GM19455 (cell line): ENCODE measurements at regions not wholly inside any gene's neighbourhood (a gene's known extent, or its start where the extent isn't known, plus 50 kb on each side); places are given as distances from the start of the nearest gene placed in this dataset.

ENCODE experiments used
- ATAC-seq: cut with Tn5 transposase; IDR thresholded peaks from one replicate; pipeline ENCODE4 v1.9.1; 2021; ENCODE audit not compliant: unreplicated experiment

DNA sequence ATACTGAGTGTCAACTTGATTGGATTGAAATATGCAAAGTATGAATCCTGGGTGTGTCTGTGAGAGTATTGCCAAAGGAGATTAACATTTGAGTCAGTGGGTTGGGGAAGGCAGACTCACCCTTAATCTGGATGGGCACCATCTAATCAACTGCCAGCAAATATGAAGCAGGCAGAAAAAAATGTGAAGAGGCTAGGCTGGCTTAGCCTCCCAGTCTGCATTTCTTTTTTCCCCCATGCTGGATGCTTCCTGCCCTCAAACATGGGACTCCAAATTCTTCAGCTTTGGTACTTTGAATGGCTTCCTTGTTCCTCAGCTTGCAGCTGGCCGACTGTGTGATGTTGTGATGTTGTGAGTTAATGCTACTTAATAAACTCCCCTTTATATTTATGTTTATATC, 577.4 kb downstream of the CPS1 start:
- ATAC-seq = no peak

DNA sequence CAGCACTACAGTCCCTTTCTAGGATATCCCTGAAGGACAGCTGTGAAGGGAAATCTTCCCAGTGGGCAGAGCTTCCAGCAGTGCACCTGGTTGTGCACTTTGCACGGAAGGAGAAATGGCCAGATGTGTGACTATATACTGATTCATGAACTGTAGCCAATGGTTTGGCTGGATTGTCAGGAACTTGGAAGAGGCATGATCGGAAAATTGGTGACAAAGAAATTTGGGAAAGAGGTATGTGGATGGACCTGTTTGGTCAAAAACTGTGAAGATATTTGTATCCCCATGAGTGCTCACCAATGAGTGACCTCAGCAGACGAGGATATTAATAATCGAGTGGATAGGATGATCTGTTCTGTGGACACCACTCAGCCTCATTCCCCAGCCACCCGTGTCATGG, 582.2 kb downstream of the CPS1 start:
- no peak for ATAC-seq

DNA sequence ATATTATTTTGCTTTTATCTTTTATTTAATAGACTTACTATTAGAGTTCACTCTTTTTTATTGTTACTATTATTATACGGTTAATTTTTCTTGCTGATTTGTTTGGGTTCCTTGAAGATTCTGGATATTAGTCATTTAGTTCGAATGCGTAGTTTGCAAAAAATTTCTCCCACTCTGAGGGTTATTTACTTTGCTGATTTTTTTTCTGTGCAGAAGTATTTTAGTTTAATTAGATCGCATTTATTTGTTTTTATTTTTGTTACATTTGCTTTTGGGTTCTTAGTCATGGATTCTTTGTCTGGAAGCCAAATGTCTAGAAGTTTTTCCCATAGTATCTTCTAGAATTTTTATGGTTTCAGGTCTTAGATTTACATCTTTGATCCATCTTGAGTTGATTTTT, 585.2 kb downstream of the CPS1 start:
- no peak for ATAC-seq

DNA sequence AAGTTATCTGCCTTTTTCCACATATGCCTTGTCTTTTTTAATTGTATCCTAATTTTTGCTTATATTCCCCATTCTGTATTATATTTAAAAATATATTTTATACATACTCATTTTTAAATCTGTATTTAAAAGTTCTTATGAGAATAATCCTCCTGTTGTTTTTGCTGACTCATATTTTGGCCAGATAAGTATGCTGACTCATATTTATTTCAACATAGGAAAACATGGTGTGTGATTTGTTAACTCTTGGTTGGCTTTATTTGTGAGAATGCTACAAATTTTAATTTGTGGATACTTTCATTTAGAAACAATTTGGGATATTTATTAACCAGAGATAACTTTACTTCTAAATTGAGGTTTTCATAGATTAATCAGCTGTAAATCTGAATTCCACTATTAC, 587.7 kb downstream of the CPS1 start:
- no peak for ATAC-seq

DNA sequence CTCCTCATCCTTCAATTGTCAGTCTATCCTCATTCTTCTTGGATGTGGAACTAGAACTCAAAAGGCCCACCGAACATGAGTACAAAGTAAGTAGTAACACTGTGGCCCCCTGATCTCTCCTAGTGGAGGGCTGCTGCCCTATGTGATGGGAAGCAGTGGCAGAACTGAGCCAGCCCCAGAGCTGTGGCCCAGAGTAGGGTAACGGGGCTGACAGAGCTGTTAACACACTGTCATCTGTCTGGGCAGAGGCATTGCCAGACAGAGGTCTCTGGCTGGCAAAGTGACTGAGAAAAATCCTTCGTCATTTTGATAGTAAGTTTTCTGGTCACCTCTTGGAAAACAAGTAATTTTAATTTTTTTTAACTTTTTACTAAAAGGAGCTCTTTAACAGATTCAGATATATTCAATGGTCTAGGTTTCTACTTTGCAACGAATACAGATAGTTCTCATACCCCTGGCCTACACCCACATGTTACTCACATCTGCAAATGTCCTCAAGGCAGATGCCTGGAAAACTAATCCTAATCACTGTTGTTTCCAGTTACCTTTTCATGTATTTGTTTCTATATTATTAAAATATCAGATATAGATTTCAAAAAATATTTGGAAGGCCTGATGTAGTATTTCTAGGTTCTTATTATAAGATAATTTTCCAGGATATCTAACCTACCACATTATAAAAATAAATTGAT, 588.7 kb downstream of the CPS1 start:
- no peak for ATAC-seq

DNA sequence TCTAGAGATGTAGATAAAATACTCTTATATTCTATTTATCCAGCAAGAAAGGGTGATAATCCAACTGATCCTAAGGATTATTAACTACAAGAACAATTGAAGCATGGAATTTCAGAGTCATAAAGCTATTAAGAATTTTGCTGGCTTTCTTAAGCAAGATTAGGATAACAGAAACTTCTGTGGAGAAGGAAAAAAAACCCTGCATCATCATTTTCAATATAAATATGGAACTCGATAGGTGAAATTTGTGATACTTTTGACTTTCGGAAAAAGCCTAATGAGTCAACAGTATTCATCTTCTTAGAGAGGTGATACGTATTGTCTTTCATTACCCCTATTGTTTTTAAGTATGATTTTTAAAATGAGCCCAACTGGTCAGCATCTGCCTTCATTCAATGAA, 593.3 kb downstream of the CPS1 start:
- no peak for ATAC-seq

DNA sequence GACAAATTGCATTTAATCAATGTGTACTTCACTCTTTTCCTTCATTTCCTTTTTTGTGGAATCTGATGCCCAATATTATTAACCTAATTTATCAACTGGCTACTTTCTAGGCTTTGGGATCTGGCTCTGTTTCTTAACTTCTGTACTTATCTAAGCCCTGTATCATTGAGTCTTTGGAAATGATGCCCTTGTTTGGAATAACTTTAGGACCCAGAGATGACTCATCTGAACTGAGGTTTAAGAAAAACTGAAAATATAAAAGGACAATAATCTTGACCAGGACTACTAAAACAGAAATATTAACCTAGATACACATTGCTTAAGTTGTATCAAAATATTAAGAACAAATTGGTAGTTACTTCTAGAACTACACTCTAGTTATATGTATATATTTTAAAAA, 600.8 kb downstream of the CPS1 start:
- ATAC-seq = no peak

DNA sequence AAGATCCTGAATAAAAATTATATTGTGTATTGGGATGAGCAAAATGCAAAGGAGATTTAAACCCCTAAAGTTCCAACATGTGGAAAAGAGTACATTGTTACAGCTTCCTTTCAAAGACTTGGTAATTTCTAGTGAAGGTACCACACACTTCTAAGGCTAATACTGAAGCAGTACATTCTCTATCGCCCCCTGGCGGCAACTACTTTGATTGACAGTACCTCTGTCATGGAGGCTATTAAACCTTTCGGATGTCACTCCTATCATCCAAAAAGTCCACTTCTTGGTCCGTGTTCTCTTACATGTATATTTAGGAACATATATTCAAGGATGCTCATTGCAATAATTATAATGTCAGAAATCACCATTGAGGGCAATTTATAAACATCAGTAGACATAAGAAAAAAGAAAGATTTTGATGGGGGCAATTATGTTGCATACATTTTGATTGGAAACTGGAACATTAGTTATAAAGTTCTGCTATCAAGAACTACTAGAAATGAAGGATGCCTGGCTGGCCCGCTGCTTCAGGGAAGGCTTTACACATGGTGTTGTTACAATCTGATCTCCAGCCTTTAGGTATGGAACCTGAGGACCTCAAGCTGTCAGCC, 601.6 kb downstream of the CPS1 start:
- ATAC-seq = peak; percentile 99

DNA sequence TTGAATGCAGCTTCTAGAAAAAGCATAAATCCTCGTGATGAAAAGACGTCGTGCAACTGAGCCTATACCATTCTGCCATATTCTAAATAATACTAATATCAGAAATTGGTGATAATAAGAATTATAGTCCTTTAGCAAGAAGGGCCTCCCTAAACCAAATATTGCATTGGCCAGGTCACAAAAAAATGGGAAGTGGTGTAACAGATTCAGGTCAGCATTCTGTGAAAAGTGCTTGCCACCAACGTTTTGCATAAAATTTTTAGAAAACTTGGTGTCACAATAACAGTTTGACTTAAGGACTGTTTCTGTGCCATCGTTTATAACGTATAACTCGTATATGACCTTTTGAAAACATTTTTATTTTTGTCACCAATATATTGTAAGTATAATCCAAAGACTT, 603.6 kb downstream of the CPS1 start:
- ATAC-seq = no peak

DNA sequence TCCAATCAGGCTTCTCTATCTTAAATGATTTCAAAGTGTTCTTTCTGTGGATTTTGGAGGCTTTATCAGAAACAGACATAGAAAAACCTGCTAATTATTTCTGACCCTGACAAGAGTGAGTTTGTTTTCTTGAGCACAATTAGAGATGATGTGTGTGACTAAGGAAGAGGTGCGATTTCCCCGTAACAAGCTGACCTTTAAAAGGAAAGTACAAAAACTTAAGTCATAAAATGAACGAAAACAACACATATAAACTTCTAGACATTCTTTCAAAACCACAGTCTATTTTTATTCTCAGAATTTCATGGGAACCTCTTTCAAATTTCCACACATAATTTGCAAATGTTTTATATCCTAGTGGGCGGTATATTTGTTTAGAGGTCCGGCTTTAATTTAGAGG, 604.8 kb downstream of the CPS1 start:
- ATAC-seq = no peak

DNA sequence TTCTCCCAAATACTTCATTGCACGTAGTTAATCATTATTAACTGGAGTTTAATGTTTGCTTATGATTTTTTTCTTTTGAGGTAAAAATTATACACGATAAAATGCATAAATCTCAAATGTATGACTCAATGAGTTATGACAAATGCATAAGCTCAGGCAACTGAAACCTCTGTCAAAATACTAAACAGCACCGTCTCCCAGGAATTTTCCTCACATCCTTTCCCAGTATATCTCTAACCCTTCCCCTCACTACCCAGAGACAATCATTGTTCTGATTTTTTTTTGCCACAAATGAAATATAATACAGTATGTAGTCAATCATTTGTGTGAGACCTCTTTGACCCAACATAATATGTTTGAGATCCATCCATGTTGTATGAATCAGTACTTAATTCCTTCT, 606.5 kb downstream of the CPS1 start:
- no peak for ATAC-seq

DNA sequence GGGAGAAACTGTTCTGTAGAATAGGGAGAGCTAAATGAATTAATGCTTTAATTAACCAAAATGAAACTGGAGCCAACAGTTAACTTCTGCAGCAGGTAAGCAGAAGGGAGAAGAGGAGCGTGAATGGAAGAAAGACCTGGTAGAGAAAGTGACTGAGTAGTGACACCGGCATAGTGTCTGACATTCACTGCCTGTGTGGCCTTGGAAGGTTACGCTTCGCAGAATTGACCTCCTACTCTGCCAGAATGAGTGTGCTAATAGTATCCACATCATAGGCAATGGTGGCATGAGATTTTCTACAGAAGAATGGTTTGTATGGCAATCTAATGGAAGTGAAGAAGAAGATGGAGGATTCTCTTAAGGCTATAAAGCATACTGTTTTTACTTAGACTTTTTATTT, 614.4 kb downstream of the CPS1 start:
- ATAC-seq = no peak

DNA sequence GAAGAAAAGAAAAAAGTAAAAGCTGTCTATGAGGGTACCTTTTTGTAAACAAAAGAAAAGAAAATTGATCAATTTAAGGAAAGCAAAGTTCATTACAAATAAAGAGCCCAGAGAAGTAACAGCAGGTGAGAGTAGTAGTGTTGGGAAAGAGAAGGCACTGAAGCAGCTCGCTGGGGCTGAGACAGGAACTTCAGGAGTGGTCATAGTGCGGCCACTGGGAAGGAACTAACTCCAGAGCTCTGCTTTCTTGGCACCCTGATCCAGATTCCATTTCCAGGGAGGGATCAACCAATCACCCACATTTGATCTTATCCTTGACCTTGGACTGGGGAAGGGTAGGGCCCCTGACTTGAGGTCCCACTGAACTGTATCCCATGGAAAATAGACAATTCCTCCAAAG, 617.6 kb downstream of the CPS1 start:
- ATAC-seq = no peak

DNA sequence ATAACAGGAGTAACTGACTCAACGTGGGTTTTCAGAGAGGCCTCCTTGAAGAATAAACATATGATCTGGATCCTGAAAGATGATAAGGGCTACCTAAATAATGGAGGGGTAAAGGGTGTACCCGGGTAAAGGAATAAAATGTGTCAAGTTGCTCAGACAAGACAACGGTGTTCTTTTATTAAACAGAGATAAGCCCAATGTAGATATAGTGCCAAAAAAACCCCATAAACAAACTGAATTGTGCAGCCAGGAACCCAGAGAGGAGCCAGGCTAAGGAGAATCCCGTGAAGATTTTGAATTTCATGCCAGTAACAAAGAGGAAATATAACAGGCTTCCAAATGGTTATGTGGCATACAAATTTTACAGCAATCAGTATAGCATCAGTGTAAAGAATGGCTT, 618.2 kb downstream of the CPS1 start:
- no peak for ATAC-seq

DNA sequence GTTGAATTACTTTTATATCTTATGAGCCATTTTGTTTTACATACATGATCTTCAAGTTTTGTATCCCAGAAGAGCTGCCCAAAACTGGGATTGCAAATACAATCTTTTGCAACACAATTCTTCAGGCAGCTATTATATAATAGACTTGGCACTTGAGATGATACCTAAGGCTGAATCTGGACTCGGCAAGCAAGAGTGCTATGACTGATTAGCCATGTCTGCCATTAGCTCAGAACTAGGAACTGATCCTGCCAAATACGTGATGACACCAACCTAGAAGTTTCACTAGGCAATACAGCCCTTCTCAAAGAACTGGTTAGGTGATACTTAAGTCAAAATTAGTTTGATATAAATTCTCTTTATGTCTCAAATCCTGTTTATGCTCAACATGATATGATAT, 619.6 kb downstream of the CPS1 start:
- no peak for ATAC-seq

DNA sequence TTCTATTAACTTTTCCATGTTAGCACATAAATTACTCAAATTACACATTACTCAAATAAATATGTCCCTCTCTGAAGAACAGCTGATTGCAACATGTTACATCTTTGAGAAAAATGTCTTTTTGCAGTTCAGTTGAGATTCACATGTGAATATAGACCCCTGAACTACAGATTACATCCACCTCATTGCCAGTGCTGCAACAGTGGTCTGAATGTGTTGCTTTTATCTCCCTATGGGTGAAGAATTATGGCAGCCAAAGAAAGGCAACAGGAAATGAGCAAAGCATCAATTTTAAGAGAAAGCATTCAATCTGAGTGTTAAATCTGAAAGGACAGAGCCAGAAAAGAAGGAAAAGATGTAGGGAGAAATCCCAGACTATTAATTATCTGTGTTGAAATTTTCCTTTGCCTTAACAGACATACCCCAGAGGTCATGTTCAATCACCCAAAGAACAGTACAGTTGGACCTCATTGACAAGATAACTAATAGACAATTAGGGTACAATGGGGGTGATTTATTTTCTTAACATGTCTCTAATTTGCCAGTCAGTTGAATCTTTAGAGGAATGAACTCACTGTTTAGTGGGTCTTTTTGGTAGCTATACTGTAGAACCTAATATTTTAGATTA, 620.2 kb downstream of the CPS1 start:
- no peak for ATAC-seq

DNA sequence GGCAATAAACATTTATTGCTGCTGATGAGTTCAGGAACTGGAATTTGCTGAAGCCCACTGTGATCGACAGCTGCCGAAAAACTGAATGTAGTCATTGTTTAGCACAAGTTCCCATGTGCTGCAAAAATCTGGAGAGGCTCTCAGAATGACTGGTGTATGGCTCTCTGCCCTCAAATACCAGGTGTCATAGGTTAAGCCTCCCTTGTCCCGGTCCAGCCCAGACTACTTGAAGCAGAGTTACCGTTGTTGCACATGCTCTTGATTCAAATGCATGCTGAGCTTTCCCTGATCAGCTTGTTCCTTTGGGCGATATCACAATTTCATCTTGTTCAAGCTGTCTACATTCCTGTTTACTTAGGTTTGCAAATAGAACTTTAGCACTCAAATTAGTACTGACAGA, 625.2 kb downstream of the CPS1 start:
- ATAC-seq = no peak

DNA sequence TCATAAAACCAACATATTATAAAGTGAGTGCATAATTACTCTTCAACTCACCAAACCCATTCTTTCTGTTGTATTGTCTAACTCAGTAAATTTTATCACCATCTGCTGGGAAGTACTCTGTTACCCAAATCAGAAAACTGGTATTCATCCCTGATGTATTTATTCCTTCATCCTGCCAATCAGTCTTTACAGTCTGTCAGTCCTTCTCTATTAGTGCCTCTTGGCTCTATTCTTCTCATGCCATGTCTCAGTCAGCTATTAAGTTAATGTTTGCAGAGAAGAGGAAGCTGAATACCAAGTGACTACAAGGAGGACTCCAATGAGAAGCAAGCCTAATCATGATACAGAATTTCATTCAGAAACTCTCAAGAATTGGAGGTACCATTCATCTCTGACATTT, 631.2 kb downstream of the CPS1 start:
- no peak for ATAC-seq

DNA sequence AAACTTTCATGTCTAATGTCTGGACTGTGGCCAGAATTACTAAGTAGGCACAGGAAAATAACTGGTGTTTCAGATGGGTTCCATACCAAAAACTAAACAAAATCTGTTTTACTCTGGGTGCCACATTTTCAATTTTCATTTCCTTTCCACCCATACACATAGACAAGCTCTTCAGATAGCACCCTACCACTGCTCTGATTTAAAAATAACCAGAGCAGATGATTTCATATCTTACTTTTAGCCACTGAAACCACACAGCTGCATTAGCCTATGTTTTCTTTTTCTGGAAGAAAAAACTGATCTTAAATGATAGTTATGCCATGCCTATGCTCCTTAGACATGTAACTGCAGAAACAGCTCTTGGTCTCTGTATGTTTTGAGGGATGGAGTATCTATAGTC, 647.6 kb downstream of the CPS1 start:
- ATAC-seq = peak; percentile 88

DNA sequence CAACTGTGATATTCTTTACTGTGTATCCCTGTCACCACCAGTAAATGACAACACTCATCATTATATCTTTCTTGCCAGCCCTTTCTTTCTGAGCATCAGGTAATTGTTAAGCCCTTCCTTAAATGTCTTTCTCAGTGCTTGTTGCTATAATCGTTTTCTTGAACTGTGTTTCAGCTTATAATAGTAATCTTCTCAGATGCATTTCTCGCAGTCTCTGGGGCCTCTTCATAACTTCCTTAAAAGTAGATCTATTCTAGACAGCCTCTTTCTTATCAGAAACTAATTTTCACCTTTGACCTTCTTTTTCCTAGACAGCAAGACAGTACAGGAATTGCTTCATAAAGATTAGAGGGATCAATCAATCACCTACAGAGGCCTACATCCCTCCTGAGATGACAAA, 648.1 kb downstream of the CPS1 start:
- peak; percentile 15 for ATAC-seq

DNA sequence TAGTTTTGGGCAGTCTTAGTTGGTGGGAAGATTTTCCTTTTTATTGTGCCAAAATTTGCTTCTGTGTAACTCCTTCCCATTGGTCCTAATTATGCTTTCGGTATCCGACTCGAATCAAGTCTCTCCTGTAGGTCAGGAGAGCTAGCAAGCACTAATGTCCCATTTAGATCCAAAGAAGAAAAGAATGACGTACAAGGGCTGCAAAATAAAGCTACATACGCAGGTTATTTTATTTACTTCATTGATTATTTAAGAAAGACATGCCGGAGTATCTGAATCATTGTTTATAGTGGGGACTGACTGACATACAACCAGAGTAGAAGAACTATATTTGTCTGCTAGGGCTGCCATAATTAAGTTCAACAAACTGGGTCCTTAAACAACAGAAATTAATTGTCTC, 648.5 kb downstream of the CPS1 start:
- ATAC-seq = no peak

DNA sequence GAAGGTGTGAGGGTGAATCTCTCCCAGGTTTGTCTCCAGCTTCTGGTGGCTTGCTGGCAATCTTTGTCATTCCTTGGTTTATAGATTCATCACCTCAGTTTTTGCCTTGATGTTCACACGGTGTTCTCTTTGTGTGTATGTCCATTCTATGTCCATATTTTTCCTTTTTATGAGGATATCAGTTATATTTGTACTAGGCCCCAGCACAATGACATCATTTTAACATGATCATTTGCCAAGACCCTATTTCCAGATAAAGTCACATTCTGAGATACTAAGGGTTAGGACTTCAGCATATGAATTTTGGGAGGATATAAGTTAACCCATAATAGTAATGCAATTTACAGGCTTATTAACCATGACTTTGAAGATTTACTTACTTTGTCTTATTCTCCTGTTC, 649.0 kb downstream of the CPS1 start:
- no peak for ATAC-seq

DNA sequence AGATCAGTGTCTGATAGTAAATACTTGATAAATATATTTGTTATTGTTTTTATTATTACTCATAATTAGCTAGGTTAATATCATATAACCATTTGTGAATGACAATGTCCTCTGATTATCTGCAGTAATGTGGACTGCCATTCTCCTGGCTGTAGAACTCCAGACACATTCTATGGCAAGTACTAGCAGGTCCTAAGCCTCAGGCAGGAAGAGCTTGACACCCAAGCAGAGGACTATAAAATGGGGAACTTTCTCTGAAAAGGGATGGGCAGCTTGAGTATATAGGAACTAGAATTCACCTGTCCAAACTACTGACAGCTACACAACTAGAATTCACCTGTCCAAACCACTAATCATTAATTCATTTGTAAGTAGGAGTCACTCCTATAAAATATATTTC, 649.4 kb downstream of the CPS1 start:
- no peak for ATAC-seq
